ENCODE measurements at regions not wholly inside any gene's neighbourhood (a gene's known extent, or its start where the extent isn't known, plus 50 kb on each side); places are given as distances from the start of the nearest gene placed in this dataset.

DNA sequence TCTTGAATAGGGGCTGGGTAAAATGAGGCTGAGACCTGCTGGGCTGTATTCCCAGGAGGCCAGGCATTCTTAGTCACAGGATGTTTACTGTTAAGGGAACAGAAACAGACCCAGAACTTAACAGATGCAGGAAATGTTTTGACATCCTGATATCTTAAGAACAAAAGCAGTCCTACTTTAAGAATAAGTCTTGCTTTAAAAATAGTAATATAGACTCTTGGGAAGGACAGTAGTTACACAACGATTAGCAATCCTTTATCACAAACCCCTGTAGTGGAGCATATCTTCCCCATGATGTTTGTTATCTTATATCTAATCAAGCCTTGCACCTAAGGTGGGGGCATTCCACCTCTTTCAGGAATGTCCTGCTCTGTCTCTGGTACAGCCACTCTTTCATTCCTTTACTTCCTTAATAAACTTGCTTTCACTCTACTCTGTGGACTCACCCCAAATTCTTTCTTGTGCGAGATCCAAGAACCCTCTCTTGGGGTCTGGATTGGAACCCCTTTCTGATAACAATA, 493.7 kb upstream of the SULF2 start:
- TF ChIP-seq HDGF (IDR thresholded peaks at IDR 0.05; ENCODE audit: borderline replicate concordance) = no peak
- no peak for TF ChIP-seq BHLHE40 (IDR thresholded peaks at IDR 0.05; ENCODE audit: borderline replicate concordance)
- no peak for TF ChIP-seq ARNT (IDR thresholded peaks at IDR 0.05)
- TF ChIP-seq SP1 (IDR thresholded peaks at IDR 0.05) = no peak
- TF ChIP-seq FOXK2 (IDR thresholded peaks at IDR 0.05) = no peak
- TF ChIP-seq CTBP1 (IDR thresholded peaks at IDR 0.05; ENCODE audit: borderline replicate concordance) = no peak
- no peak for TF ChIP-seq ELF4 (IDR thresholded peaks at IDR 0.05)
- no peak for TF ChIP-seq FOXM1 (IDR thresholded peaks at IDR 0.05; ENCODE audit: borderline replicate concordance)
- no peak for TF ChIP-seq SUZ12 (IDR thresholded peaks at IDR 0.05)
- TF ChIP-seq L3MBTL2 (conservative IDR thresholded peaks at IDR 0.05) = no peak
- TF ChIP-seq TARDBP (IDR thresholded peaks at IDR 0.05) = no peak

Data from HEK293T (cell line).